ENCODE measurements at regions not wholly inside any gene's neighbourhood (a gene's known extent, or its start where the extent isn't known, plus 50 kb on each side); places are given as distances from the start of the nearest gene placed in this dataset.

DNA sequence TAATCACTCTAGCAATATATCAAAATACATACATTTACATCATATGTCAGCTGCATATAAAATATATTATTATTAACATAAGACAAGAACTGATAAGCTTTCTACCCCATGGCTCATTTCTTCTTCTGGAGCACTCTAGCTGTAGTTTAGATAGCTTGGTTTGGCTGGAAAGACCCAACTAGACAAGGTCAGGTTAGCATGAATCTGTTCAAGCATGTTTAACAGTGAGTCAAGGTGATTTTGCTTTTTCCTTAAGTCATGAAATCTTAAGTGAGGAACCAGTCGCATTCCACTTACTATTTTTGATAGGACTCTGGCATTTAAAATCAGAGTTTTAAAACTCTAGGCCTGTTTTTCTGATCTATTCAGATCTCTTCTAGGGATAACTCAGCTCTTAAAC is 157.0 kb upstream of the PDGFD start:
- no peaks in the 10 kb centered on the region for H3K36me3 ChIP-seq
- no peak overlapping the region for H3K4me3 ChIP-seq
- no peaks in the 10 kb centered on the region for H3K9me3 ChIP-seq
- H3K4me1 ChIP-seq, result peaks cover 0 to 5% (median 0%) of the 10 kb centered on the region in 4 donors
- no peak overlapping the region for H3K27ac ChIP-seq
- no peak for DNase-seq
- WGBS, 2 donors, result 97 to 99% methylated on average over 1 of the region's 1 CpG
- no peaks in the 10 kb centered on the region for H3K27me3 ChIP-seq
- TF ChIP-seq POLR2A (IDR thresholded peaks at IDR 0.05) (no peak), EP300 (IDR thresholded peaks at IDR 0.05) (no peak)
- TF ChIP-seq, protein P1, sequence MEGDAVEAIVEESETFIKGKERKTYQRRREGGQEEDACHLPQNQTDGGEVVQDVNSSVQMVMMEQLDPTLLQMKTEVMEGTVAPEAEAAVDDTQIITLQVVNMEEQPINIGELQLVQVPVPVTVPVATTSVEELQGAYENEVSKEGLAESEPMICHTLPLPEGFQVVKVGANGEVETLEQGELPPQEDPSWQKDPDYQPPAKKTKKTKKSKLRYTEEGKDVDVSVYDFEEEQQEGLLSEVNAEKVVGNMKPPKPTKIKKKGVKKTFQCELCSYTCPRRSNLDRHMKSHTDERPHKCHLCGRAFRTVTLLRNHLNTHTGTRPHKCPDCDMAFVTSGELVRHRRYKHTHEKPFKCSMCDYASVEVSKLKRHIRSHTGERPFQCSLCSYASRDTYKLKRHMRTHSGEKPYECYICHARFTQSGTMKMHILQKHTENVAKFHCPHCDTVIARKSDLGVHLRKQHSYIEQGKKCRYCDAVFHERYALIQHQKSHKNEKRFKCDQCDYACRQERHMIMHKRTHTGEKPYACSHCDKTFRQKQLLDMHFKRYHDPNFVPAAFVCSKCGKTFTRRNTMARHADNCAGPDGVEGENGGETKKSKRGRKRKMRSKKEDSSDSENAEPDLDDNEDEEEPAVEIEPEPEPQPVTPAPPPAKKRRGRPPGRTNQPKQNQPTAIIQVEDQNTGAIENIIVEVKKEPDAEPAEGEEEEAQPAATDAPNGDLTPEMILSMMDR (IDR thresholded peaks at IDR 0.05), result no peak
- intact Hi-C loops (cut with DNase I), result no loop called here

DNA sequence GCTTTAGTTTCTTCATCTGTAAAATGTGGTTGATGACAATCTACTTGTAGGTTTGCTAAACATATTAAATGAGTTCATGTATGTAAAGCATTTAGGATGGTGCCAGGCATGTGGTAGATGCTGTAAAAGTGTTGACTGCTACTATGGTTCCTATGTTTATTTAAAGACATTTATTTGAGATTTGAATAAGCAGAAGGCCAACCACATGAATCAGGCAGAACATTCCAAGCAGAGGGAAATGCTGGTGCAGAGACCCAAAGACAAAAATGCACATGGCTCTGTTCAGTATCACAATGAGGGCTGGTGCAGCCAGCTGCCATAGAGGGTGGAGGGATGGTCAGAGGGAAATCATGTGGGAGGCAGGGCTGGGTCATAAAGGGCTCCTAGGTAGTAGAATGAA is 156.2 kb upstream of the PDGFD start:
- Histone ChIP-seq H3K27me3 (no peaks in the 10 kb centered on the region), H3K36me3 (no peaks in the 10 kb centered on the region), H3K27ac (no peak overlapping the region), H3K4me3 (no peak overlapping the region), H3K9me3 (no peaks in the 10 kb centered on the region), H3K4me1 (peaks cover 0 to 5% (median 0%) of the 10 kb centered on the region in 4 donors)
- intact Hi-C loops (cut with DNase I), result no loop called here
- TF ChIP-seq POLR2AphosphoS5 (IDR thresholded peaks at IDR 0.05) (no peak), EP300 (IDR thresholded peaks at IDR 0.05) (no peak), POLR2A (IDR thresholded peaks at IDR 0.05) (no peak)
- TF ChIP-seq, protein P1 (IDR thresholded peaks at IDR 0.05), result no peak
- DNase-seq, result no peak

DNA sequence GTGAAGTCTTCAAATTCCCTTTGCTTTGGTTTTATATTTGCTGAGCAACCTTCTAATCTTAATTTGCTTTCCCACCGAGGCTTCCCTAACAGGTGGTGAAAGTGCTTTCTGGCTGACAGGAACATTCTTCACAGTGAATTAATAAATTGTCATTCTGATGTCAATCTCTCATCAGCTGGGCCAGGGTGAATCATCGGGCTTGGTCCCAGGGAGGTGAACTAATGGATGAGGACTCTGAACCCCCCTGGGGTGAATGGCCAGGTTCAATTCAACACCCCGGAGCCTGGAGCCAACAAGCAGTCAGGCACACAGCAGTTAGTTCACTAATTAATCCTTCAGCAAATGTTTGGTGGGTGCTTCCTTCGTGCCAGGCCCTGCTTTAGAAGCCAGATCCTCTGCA is 155.4 kb upstream of the PDGFD start:
- DNase-seq, result no peak
- Histone ChIP-seq H3K27me3 (no peaks in the 10 kb centered on the region), H3K27ac (no peak overlapping the region), H3K9me3 (no peaks in the 10 kb centered on the region), H3K4me3 (no peak overlapping the region), H3K36me3 (no peaks in the 10 kb centered on the region), H3K4me1 (peaks cover 0 to 5% (median 0%) of the 10 kb centered on the region in 4 donors)
- WGBS, 2 donors, result 65 to 80% methylated on average over 4 of the region's 4 CpGs
- intact Hi-C loops (cut with DNase I), result no loop called here
- TF ChIP-seq, protein P1 (IDR thresholded peaks at IDR 0.05), result no peak
- TF ChIP-seq POLR2AphosphoS5 (IDR thresholded peaks at IDR 0.05) (no peak), EP300 (IDR thresholded peaks at IDR 0.05) (no peak), POLR2A (IDR thresholded peaks at IDR 0.05) (no peak)

DNA sequence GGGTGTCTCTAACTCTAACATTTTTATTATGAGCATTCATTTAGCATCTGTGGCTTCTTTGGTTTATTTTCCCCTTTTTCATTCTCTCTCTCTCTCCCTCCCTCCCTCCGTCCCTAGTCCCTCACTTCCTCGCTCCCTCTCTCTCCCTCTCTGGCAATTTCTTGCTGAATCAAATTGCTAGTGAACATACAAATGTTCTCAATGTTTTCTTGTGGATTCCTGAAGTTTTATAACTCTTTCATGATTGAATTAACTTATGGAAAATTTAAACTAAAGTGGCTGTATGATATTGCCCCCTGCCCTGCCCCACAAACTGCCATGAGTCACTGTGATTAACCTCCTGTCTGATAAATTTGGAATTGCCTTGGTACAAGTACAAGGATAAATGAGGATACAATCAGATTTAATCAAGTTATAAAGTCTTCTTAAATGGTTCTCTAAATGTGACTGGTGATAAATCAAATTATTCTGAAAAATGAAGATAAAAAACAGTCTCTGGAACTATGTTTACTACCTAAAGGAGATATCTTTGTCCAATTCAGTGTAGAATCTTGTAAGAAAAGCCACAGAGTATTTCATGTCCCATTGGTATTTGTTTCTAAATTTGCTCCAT is 143.0 kb upstream of the PDGFD start:
- no peaks in the 10 kb centered on the region for H3K4me1 ChIP-seq
- H3K9me3 ChIP-seq, result no peaks in the 10 kb centered on the region
- DNase-seq, result no peak
- WGBS, 2 donors, result 89 to 91% methylated on average over 2 of the region's 2 CpGs
- no peaks in the 10 kb centered on the region for H3K27me3 ChIP-seq
- intact Hi-C loops (cut with DNase I), result no loop called here
- no peaks in the 10 kb centered on the region for H3K36me3 ChIP-seq
- H3K27ac ChIP-seq, result no peak overlapping the region
- TF ChIP-seq, protein P1 (IDR thresholded peaks at IDR 0.05), result no peak
- TF ChIP-seq POLR2AphosphoS5 (IDR thresholded peaks at IDR 0.05), result no peak
- TF ChIP-seq EP300 (IDR thresholded peaks at IDR 0.05), result no peak
- no peak for TF ChIP-seq POLR2A (IDR thresholded peaks at IDR 0.05)
- no peak overlapping the region for H3K4me3 ChIP-seq

DNA sequence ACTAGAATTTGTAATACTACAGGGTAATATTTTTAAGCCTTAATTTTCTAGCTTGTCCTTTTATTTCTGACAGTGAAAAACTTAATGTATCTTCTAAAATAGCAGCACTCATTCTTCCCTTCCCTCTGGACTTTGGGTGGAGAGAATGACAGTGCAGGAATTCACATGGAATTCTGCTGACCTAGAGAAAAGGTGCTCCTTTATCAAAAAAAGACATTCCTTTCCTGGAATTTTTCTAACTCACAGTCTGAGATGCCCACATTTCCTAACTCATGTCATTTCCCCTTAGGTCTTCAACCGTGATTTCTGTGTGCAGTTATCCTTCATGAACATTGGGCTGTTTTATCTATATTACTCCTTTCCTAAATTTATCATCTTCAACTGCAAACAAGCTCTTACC is 137.8 kb upstream of the PDGFD start:
- intact Hi-C loops (cut with DNase I), result no loop called here
- Histone ChIP-seq H3K9me3 (no peaks in the 10 kb centered on the region), H3K36me3 (no peaks in the 10 kb centered on the region), H3K27me3 (no peaks in the 10 kb centered on the region), H3K4me3 (no peak overlapping the region), H3K27ac (no peak overlapping the region), H3K4me1 (no peaks in the 10 kb centered on the region)
- 70 to 76% methylated on average over 1 of the region's 1 CpG for WGBS, 2 donors
- DNase-seq, result no peak
- TF ChIP-seq EP300 (IDR thresholded peaks at IDR 0.05), result no peak
- no peak for TF ChIP-seq POLR2A (IDR thresholded peaks at IDR 0.05)
- TF ChIP-seq, protein P1 (IDR thresholded peaks at IDR 0.05), result no peak
- TF ChIP-seq POLR2AphosphoS5 (IDR thresholded peaks at IDR 0.05), result no peak
